ENCODE measurements at regions not wholly inside any gene's neighbourhood (a gene's known extent, or its start where the extent isn't known, plus 50 kb on each side); places are given as distances from the start of the nearest gene placed in this dataset.
A peak's percentile ranks its signal among the peaks of the same experiment; 100 is the strongest.

DNA sequence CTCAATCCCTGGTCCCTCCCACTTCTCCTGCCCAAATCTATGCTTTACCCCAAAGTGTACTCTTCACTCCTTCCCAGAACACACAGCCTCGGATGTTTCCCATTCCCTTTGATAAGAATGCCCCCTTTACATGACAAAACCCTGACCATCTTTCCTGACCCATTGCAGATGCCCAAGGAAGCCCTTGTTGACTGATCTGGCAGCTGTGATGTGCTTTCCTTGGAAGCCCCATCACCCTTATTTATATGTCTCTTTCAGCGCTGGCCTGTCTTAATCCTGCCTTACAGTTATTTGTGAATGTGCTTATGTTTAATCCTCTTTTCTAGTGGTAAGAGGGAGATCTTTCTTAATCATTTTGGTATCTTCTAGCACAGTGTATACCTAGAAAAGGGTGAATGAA is 523.1 kb downstream of the CD83 start:
- Mint-ChIP-seq H3K27ac (ENCODE audit: unreplicated experiment) (no peak overlapping the region), H3K4me3 (no peak overlapping the region), H3K4me1 (peaks cover 47% of the 10 kb centered on the region), H3K27me3 (ENCODE audit: low read depth) (no peaks in the 10 kb centered on the region), H3K36me3 (ENCODE audit: low read depth) (no peaks in the 10 kb centered on the region), H3K9me3 (no peaks in the 10 kb centered on the region)
- DNase-seq (ENCODE audit: low read depth, low spot score) = no peak
- TF ChIP-seq CTCF (conservative IDR thresholded peaks at IDR 0.05) = no peak

- DNase-seq (ENCODE audit: low read depth, low spot score) = no peak
- peaks cover 47% of the 10 kb centered on the region for H3K4me1 Mint-ChIP-seq
- TF ChIP-seq CTCF (conservative IDR thresholded peaks at IDR 0.05) = no peak
- H3K4me3 Mint-ChIP-seq = no peak overlapping the region
- peak overlapping the region; percentile 30 for H3K27ac Mint-ChIP-seq (ENCODE audit: unreplicated experiment)
- no peaks in the 10 kb centered on the region for H3K27me3 Mint-ChIP-seq (ENCODE audit: low read depth)
- no peaks in the 10 kb centered on the region for H3K9me3 Mint-ChIP-seq
- H3K36me3 Mint-ChIP-seq (ENCODE audit: low read depth) = no peaks in the 10 kb centered on the region
These were observed 524.0 kb downstream of the CD83 start for GRCh38 chr6:14641423-14642135.

- no peaks in the 10 kb centered on the region for H3K27me3 Mint-ChIP-seq (ENCODE audit: low read depth)
- no peaks in the 10 kb centered on the region for H3K36me3 Mint-ChIP-seq (ENCODE audit: low read depth)
- no peak overlapping the region for H3K27ac Mint-ChIP-seq (ENCODE audit: unreplicated experiment)
- no peak overlapping the region for H3K4me3 Mint-ChIP-seq
- no peak for DNase-seq (ENCODE audit: low read depth, low spot score)
- peaks cover 47% of the 10 kb centered on the region for H3K4me1 Mint-ChIP-seq
- TF ChIP-seq CTCF (conservative IDR thresholded peaks at IDR 0.05) = no peak
- H3K9me3 Mint-ChIP-seq = no peaks in the 10 kb centered on the region
These were observed 524.5 kb downstream of the CD83 start for GRCh38 chr6:14642136-14642505.

GRCh38 chr6:14642842-14643241 is 525.3 kb downstream of the CD83 start:
- no peak for DNase-seq (ENCODE audit: low read depth, low spot score)
- Mint-ChIP-seq H3K4me3 (no peak overlapping the region), H3K36me3 (ENCODE audit: low read depth) (no peaks in the 10 kb centered on the region), H3K27ac (ENCODE audit: unreplicated experiment) (no peak overlapping the region), H3K9me3 (no peaks in the 10 kb centered on the region), H3K27me3 (ENCODE audit: low read depth) (no peaks in the 10 kb centered on the region), H3K4me1 (peaks cover 47% of the 10 kb centered on the region)
- no peak for TF ChIP-seq CTCF (conservative IDR thresholded peaks at IDR 0.05)

GRCh38 chr6:14644381-14644780 is 526.8 kb downstream of the CD83 start:
- Mint-ChIP-seq H3K36me3 (ENCODE audit: low read depth) (no peaks in the 10 kb centered on the region), H3K4me3 (no peak overlapping the region), H3K4me1 (peaks cover 33% of the 10 kb centered on the region), H3K9me3 (peaks cover 7% of the 10 kb centered on the region), H3K27me3 (ENCODE audit: low read depth) (no peaks in the 10 kb centered on the region), H3K27ac (ENCODE audit: unreplicated experiment) (no peak overlapping the region)
- DNase-seq (ENCODE audit: low read depth, low spot score) = no peak
- TF ChIP-seq CTCF (conservative IDR thresholded peaks at IDR 0.05) = no peak
